ENCODE measurements at regions not wholly inside any gene's neighbourhood (a gene's known extent, or its start where the extent isn't known, plus 50 kb on each side); places are given as distances from the start of the nearest gene placed in this dataset.

GRCh38 chr5:89267788-89268187, 384.8 kb upstream of the MEF2C start:
- DNase-seq, result no peak
- in situ Hi-C loops (cut with MboI; ENCODE audit: low pct_unique_long_range_greater_than_20kb, low sequenced_read_pairs), result no loop called here

DNA sequence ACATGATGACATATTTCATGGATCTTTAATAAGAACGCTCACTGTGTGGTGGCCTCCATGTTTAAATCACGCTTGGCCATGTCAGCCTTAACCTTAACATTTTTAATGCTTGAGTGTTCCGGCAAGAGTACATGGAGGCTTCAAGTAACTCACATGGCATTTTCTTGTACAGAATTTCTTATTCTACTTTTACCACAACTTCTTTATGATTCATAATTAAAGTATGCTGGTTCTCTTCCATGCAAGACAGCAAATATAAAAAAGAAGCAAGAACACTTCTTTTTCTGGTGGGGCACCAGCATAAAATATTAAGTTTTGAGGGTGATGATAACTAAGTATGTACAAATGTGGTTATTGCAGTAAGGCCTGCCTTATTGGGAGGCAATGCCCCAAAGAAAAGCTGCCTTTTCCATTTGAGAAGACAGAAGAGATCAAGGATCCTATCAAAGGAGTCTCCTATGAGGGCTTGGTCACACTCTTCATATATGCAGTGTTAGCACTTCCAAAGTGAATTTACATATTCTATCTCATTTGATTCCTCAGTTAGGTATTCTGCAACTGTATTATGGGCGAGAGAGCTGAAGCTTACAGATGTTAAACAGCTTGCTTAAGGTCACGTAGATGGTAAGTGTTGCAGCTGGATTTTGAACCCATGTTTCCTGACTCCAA, 382.7 kb upstream of the MEF2C start:
- no peak for DNase-seq

DNA sequence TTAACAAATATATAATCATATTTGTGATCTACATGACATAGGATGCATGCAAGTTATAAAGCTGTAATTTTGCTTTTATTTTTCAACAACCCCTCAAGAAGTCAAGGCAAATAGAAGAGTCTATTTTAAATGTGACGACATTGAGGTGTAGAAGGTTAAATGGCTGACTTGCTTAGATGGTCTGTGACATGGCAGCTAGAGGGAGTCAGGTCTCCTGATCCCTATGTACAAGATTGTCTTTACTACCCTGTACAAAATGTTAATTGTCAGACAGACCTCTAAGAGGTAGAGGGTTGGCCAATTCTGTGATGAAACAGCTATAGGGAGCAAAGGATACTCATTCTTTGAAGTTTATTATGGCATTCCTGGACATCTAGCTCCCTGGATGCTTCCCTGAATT, 380.9 kb upstream of the MEF2C start:
- no peak for DNase-seq
- in situ Hi-C loops (cut with MboI; ENCODE audit: low pct_unique_long_range_greater_than_20kb, low sequenced_read_pairs), result no loop called here

More for the DNA sequence above, 382.7 kb upstream of the MEF2C start:
- in situ Hi-C loops (cut with MboI; ENCODE audit: low pct_unique_long_range_greater_than_20kb, low sequenced_read_pairs), result no loop called here

DNA sequence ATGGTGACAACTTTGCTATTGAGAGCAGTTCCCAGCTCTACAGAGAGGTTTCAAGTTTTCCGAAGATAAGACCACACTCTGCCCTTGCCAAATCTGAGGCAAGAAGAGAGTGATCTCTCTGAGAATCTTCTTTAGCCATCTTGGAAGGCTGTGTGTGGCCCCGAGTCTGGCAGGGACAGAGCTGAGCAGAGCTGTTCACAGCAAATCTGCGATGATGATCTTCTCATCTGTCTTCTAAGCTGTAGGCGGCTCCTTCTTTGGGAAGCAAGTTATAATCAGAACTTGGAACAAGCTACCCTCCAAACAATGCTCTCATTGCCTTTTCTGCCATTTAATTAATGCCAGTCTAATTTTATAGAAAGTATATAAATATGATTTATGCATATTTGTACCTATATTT, 379.0 kb upstream of the MEF2C start:
- in situ Hi-C loops (cut with MboI; ENCODE audit: low pct_unique_long_range_greater_than_20kb, low sequenced_read_pairs), result no loop called here

GRCh38 chr5:89260254-89260653, 377.3 kb upstream of the MEF2C start:
- no peak for DNase-seq
- in situ Hi-C loops (cut with MboI; ENCODE audit: low pct_unique_long_range_greater_than_20kb, low sequenced_read_pairs), result no loop called here

More for the DNA sequence above, 379.0 kb upstream of the MEF2C start:
- no peak for DNase-seq

GRCh38 chr5:89255845-89256463, 373.0 kb upstream of the MEF2C start:
- DNase-seq, result peak; percentile 36
- in situ Hi-C loops (cut with MboI; ENCODE audit: low pct_unique_long_range_greater_than_20kb, low sequenced_read_pairs), result no loop called here

DNA sequence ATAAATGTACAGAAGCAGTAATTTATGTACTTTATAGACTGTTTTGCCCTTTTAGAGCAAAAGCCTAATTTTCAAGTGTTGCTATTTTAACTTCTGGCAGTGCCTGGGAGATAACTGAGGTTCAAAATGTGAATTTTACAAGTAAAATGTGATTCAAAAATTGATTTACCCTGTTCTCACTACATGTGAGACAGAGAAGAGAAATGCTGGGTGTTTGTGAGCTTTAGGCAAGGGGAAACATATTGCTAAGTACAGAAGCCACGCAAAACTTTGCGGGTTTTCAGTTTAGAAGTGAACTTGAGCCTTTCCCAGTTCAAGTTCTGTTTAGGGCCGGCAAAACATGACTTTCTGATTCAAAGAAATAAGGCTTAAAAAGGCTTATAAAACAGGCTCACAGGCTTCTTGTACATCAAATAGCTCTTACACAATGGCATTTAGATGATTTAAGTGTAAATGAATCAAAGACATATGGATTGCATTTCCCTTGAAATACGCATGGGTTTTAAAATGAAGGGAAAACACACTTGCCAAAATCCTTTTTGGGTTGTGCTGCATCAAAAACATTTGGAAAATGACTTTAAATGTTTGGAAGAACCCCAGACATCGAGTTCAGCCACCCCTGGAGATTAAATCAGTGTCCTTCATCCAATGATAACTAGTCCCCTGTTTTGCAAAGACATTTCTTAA, 370.8 kb upstream of the MEF2C start:
- in situ Hi-C loops (cut with MboI; ENCODE audit: low pct_unique_long_range_greater_than_20kb, low sequenced_read_pairs), result no loop called here
- no peak for DNase-seq

DNA sequence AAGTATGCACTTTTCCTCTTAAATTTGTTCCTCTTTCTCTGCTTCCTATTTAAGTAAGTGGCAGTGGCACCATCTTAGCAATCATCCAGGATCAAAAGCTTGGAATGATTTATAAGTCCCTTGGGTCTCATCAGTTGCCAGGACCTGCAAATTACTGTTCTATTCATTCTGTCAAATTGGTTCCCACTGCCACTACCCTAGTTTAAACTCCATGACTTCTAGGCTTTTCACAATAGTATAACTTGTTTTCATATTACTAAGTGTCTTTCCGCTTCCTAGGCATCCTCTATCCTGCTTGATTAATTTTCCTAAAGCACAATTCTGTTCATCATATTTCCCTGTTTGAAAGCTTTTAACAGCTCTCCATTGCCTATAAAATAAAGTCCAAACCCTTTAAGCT, 363.9 kb upstream of the MEF2C start:
- no peak for DNase-seq
- in situ Hi-C loops (cut with MboI; ENCODE audit: low pct_unique_long_range_greater_than_20kb, low sequenced_read_pairs), result no loop called here

DNA sequence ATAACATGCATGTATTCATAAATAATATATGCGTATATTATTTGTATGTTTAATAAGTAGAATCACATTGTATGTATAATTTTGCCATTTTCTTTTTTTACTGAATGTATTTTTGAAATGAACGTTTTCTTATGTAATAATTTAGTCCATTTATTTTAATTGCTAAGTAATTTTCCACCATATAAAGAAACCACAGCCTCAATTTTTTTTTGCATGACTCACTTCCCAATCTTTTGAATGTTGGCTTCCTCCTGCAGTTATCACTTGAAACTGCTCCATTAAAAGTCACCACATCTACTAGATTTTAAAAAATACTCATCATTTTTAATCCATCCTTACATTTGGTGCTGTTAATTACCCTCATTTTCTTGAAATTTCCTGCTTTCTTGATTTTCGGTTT, 363.3 kb upstream of the MEF2C start:
- DNase-seq, result peak; percentile 28
- in situ Hi-C loops (cut with MboI; ENCODE audit: low pct_unique_long_range_greater_than_20kb, low sequenced_read_pairs), result no loop called here

DNA sequence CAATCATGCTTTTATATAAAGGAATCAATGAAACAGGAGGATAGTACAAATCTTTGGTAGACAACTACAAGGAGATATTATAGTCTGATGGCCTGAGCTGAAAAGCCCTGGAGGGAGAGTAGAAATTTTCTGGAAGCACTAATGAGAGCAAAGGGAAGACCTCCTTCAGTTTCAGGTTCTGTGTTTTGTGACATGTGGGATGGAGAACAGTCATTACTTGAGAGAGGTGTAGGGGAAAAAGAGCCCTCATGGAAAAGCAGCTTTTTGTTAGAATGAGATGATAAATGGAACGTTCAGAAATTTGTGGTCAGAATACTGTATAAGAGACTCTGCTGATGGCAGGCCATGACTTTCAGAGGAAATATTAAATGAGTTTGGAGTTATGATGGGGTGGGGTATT, 360.6 kb upstream of the MEF2C start:
- in situ Hi-C loops (cut with MboI; ENCODE audit: low pct_unique_long_range_greater_than_20kb, low sequenced_read_pairs), result no loop called here

DNA sequence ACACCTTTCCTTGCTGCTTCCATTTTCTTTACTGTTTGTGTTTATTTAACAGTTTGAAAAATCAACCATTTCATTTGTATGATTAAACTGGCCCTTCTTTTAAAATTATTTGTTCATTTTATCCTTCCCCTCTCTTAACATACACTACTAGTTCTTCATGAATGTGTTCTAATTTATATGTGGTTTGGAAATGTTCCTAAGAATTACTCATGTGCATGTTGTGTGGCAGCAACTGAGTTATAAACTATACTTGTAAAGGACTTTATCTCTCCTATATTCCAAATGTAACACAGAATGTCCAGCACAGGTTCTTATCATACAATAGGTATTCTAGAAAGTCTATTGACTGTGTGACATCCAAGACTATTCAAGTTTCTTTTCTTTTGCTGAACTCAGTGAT, 358.2 kb upstream of the MEF2C start:
- in situ Hi-C loops (cut with MboI; ENCODE audit: low pct_unique_long_range_greater_than_20kb, low sequenced_read_pairs), result no loop called here
- no peak for DNase-seq

More for the DNA sequence above, 360.6 kb upstream of the MEF2C start:
- no peak for DNase-seq

DNA sequence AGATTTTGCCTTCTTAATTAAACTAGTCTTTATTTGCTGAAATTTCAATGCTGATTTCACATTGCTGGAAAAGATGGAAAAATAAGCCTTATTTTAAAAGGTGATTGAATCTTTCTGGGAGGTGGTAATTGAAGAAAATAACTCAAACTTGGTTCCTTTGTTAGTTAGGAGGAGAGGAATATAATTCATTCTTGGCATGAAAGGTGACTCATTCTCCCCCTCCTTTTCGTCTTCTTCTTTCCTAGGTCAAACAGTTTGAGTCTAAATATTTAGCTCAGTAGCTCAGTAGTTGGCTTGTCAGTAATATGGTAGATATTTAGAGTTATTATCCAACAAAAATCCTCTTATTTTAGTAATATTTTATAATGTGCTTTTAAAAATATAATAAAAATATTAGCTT, 353.9 kb upstream of the MEF2C start:
- DNase-seq, result no peak

DNA sequence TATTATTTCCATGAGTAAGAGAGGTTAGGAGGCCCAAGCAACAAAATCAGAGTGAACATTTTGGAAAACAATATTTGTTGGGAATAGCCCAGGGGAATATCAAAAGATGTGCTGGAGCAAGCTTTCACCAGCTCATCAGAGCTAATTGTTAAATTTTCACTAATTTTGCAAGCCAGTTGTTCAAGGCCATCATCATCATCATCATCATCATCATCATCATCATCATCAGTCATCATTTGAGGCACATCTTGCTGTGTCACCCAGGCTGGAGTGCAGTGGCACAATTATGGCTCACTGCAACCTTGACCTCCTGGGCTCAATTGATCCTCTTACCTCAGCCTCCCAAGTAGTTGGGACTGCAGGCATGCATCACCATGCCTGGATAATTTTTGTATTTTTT, 350.5 kb upstream of the MEF2C start:
- in situ Hi-C loops (cut with MboI; ENCODE audit: low pct_unique_long_range_greater_than_20kb, low sequenced_read_pairs), result no loop called here
- no peak for DNase-seq

More for the DNA sequence above, 353.9 kb upstream of the MEF2C start:
- in situ Hi-C loops (cut with MboI; ENCODE audit: low pct_unique_long_range_greater_than_20kb, low sequenced_read_pairs), result no loop called here

DNA sequence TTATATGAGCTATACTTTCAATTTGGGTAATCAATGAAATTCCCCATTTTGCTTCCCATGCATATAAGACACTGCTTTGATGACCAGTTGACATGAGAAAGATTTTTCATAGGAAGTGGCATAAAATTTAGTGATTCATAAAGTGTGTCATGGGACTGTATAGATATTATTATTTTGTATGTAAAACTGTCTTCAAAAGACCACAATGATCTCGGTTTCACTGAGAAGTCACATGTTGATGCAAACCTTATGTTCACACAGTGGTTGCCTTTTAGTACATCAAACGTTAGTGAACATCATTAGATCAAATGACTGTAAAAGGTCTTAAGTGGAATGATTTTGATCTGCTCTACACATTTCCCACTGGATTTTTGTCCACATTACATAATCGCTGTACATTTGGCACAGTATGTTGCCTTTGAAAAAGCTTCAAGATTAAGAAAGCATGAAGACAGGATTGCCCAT, 349.2 kb upstream of the MEF2C start:
- DNase-seq, result no peak
- in situ Hi-C loops (cut with MboI; ENCODE audit: low pct_unique_long_range_greater_than_20kb, low sequenced_read_pairs), result no loop called here

DNA sequence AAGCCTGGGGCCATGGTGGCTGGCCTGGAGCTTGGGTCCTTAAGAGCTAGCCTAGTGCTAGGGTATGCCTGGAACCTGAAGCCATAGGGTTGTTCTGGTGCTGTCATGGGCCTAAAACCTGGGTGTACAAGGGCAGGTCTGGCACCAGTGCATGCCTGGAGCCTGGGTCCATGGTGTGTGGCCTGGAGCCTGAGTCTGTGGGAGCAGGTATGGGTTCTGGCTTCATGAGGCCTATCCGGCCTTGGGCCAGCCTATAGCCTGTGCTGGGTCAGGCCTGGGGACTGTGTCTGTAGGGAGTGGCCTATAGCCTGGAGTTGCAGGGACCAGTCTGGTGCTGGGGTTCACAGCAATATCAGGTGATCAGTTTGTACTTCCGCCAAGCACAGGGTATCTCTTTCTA, 347.2 kb upstream of the MEF2C start:
- in situ Hi-C loops (cut with MboI; ENCODE audit: low pct_unique_long_range_greater_than_20kb, low sequenced_read_pairs), result no loop called here
- DNase-seq, result no peak

GRCh38 chr5:89229331-89230070, 346.5 kb upstream of the MEF2C start:
- in situ Hi-C loops (cut with MboI; ENCODE audit: low pct_unique_long_range_greater_than_20kb, low sequenced_read_pairs), result no loop called here
- DNase-seq, result no peak

- DNase-seq, result no peak
- in situ Hi-C loops (cut with MboI; ENCODE audit: low pct_unique_long_range_greater_than_20kb, low sequenced_read_pairs), result no loop called here
These were observed 345.4 kb upstream of the MEF2C start for GRCh38 chr5:89228355-89228754.

GRCh38 chr5:89218364-89218763, 335.4 kb upstream of the MEF2C start:
- no peak for DNase-seq
- in situ Hi-C loops (cut with MboI; ENCODE audit: low pct_unique_long_range_greater_than_20kb, low sequenced_read_pairs), result no loop called here

DNA sequence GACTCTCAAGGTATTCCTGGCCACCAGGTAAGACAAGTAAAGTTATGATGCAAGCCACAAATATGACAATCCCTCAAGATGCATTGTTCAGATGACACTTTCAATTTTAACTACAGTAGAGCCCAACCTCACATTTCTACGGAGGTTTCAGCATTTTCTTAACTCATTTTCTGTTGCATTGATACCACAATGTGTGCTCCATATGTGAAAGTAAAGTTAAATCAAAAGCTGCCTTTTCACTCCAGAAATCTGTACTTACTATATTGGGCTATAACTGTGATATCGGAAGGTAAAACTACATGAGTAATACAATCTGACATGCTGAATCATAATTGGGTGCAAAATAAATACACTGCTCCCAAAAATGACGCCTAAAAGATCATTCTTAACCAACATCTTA, 333.6 kb upstream of the MEF2C start:
- in situ Hi-C loops (cut with MboI; ENCODE audit: low pct_unique_long_range_greater_than_20kb, low sequenced_read_pairs), result no loop called here
- DNase-seq, result no peak

DNA sequence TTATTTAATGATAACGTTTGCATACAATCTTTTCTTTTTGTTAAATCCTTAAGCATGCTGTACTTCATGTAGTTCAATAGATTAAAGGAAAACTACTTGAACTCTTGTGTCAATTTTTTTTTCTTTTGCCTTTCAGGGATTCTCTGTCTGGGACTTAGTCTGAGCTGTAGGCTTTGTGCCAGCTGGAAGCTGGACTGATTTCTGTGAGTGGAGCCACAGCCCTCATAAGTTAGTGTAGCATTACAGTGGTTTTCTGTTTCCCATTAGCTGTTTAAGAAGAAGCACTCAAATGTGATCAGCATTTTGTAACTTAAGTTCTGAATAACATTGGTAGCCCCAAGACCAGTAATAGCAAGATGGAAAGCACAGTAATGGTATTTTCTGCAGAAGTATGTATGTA, 330.6 kb upstream of the MEF2C start:
- in situ Hi-C loops (cut with MboI; ENCODE audit: low pct_unique_long_range_greater_than_20kb, low sequenced_read_pairs), result no loop called here
- DNase-seq, result no peak
